Hepatocyte (in vitro differentiated cells): ENCODE measurements at regions not wholly inside any gene's neighbourhood (a gene's known extent, or its start where the extent isn't known, plus 50 kb on each side); places are given as distances from the start of the nearest gene placed in this dataset.

Experiments
- EZH2 ChIP-seq: fragments of 200-600 bp; sonication (generic); IDR thresholded peaks from 2 replicates; pipeline ENCODE4 v1.6.1; 2016; ENCODE audit warnings: antibody characterized with exemption, mild to moderate bottlenecking, borderline replicate concordance
- EZH2phosphoT487 ChIP-seq: fragments of 200-600 bp; sonication (generic); IDR thresholded peaks from one replicate; pipeline ENCODE4 v1.6.1; 2018; ENCODE audit warnings: antibody characterized with exemption, mild to moderate bottlenecking, low read depth, moderate library complexity; ENCODE audit not compliant: unreplicated experiment, severe bottlenecking
- TF ChIP-seq, protein P1 (sequence below): fragments of 200-600 bp; sonication (generic); IDR thresholded peaks from 2 replicates; pipeline ENCODE4 v1.5.1; 2016; ENCODE audit warnings: antibody characterized with exemption, mild to moderate bottlenecking; ENCODE audit not compliant: poor library complexity

DNA sequence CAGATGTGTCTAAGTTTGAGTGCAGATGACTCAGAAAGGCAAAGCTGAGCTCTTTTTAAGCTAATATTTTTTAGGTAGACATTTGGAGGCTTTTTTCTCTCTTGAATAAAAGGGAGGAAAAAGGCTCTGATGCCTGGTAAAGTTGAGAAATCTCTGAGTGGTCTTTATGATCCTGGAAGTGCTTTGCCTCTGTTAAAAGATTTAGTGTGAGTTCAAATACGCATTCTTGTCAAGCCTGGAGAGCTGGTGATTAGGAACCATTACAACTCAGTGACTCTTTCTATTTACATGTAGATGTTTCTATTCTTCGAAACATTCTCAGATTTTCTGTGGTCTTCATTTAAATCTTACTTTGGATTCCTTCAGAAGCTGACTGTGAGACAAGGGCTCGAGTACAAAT, 143.4 kb upstream of the MED14 start:
- TF ChIP-seq, protein P1, sequence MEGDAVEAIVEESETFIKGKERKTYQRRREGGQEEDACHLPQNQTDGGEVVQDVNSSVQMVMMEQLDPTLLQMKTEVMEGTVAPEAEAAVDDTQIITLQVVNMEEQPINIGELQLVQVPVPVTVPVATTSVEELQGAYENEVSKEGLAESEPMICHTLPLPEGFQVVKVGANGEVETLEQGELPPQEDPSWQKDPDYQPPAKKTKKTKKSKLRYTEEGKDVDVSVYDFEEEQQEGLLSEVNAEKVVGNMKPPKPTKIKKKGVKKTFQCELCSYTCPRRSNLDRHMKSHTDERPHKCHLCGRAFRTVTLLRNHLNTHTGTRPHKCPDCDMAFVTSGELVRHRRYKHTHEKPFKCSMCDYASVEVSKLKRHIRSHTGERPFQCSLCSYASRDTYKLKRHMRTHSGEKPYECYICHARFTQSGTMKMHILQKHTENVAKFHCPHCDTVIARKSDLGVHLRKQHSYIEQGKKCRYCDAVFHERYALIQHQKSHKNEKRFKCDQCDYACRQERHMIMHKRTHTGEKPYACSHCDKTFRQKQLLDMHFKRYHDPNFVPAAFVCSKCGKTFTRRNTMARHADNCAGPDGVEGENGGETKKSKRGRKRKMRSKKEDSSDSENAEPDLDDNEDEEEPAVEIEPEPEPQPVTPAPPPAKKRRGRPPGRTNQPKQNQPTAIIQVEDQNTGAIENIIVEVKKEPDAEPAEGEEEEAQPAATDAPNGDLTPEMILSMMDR: no peak
- no peak for TF ChIP-seq EZH2phosphoT487
- no peak for TF ChIP-seq EZH2
